Bronchial epithelial cell (primary cell): ENCODE measurements at regions not wholly inside any gene's neighbourhood (a gene's known extent, or its start where the extent isn't known, plus 50 kb on each side); places are given as distances from the start of the nearest gene placed in this dataset.
A peak's percentile ranks its signal among the peaks of the same experiment; 100 is the strongest.

Source experiments
- DNase-seq: peaks from one replicate; pipeline ENCODE4 v3.0.0-alpha.2; 2010; ENCODE audit warnings: low read depth
- FAIRE-seq: peaks from 2 replicates; lab custom pipeline; 2011; peaks lifted over from hg19 to GRCh38; lab: Jason Lieb, UNC
- H3K27me3 ChIP-seq: 2 replicates; pipeline ENCODE4 v1.5.1; 2011; ENCODE audit warnings: low read length; ENCODE audit not compliant: control insufficient read depth, insufficient read depth
- H3K36me3 ChIP-seq: 2 replicates; pipeline ENCODE4 v1.5.1; 2011; ENCODE audit warnings: low read length; ENCODE audit not compliant: control insufficient read depth, insufficient read depth
- H3K4me3 ChIP-seq: 2 replicates; pipeline ENCODE4 v1.5.1; 2011; ENCODE audit warnings: mild to moderate bottlenecking, low read depth, low read length, control low read depth
- CTCF ChIP-seq: IDR thresholded peaks from 2 replicates; pipeline ENCODE4 v1.5.1; 2011; ENCODE audit warnings: mild to moderate bottlenecking, moderate library complexity, low read length, control low read depth, inconsistent platforms; ENCODE audit not compliant: insufficient read depth, severe bottlenecking

- no peaks in the 10 kb centered on the region for H3K36me3 ChIP-seq
- no peak for TF ChIP-seq CTCF
- H3K4me3 ChIP-seq: no peak overlapping the region
- FAIRE-seq: no peak
- DNase-seq: no peak
- H3K27me3 ChIP-seq: no peaks in the 10 kb centered on the region
Observed at GRCh38 chrX:16440446-16440845, 209.5 kb upstream of the S100G start.

- FAIRE-seq (no peak), DNase-seq (peak; percentile 57)
Observed at GRCh38 chrX:16444353-16444752, 205.6 kb upstream of the S100G start.

GRCh38 chrX:16445166-16445752, 204.7 kb upstream of the S100G start:
- DNase-seq (peak; percentile 18), FAIRE-seq (peak; percentile 76)
- H3K4me3 ChIP-seq: no peak overlapping the region
- peak; percentile 57 for TF ChIP-seq CTCF
- H3K27me3 ChIP-seq: no peaks in the 10 kb centered on the region
- H3K36me3 ChIP-seq: no peaks in the 10 kb centered on the region

More at GRCh38 chrX:16444353-16444752, 205.6 kb upstream of the S100G start:
- Histone ChIP-seq H3K27me3 (no peaks in the 10 kb centered on the region), H3K36me3 (no peaks in the 10 kb centered on the region), H3K4me3 (no peak overlapping the region)
- no peak for TF ChIP-seq CTCF

GRCh38 chrX:16451334-16451733, 198.6 kb upstream of the S100G start:
- DNase-seq (peak; percentile 25), FAIRE-seq (no peak)
- Histone ChIP-seq H3K4me3 (no peak overlapping the region), H3K27me3 (no peaks in the 10 kb centered on the region), H3K36me3 (no peaks in the 10 kb centered on the region)
- no peak for TF ChIP-seq CTCF

GRCh38 chrX:16454926-16455325, 195.0 kb upstream of the S100G start:
- Histone ChIP-seq H3K4me3 (no peak overlapping the region), H3K36me3 (no peaks in the 10 kb centered on the region), H3K27me3 (no peaks in the 10 kb centered on the region)
- FAIRE-seq (no peak), DNase-seq (no peak)
- TF ChIP-seq CTCF: no peak

- no peak for FAIRE-seq
- H3K36me3 ChIP-seq: no peaks in the 10 kb centered on the region
- no peak for DNase-seq
- no peak overlapping the region for H3K4me3 ChIP-seq
- no peaks in the 10 kb centered on the region for H3K27me3 ChIP-seq
- TF ChIP-seq CTCF: no peak
Observed at GRCh38 chrX:16457239-16457638, 192.7 kb upstream of the S100G start.
